GM18508 (cell line): ENCODE measurements at regions not wholly inside any gene's neighbourhood (a gene's known extent, or its start where the extent isn't known, plus 50 kb on each side); places are given as distances from the start of the nearest gene placed in this dataset.

Source experiments
- ATAC-seq: cut with Tn5 transposase; IDR thresholded peaks from one replicate; pipeline ENCODE4 v1.9.1; 2021; ENCODE audit warnings: moderate number of reproducible peaks; ENCODE audit not compliant: insufficient read depth, unreplicated experiment

DNA sequence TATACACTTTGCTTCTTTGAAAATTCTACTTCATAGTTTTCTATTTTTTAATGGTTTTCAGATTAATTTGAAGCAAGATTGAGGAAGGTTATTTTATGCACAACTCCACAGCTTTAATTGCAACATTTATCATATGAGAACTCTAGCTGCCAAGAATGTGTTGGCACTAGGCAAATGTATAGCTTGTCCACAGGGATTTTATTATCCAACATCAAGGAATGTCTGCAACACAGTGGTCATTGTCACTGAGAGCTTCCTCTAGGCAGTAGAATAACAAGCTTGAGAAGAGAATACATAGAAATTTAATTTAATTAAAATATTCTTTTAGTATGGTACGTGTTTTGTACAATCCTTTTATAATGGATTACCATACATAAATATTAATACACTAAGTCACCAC, 1600.8 kb downstream of the ARAP2 start:
- ATAC-seq, result no peak

GRCh38 chr4:34644579-34645115, 1599.7 kb downstream of the ARAP2 start:
- no peak for ATAC-seq

GRCh38 chr4:34649716-34650115, 1594.6 kb downstream of the ARAP2 start:
- ATAC-seq, result no peak

DNA sequence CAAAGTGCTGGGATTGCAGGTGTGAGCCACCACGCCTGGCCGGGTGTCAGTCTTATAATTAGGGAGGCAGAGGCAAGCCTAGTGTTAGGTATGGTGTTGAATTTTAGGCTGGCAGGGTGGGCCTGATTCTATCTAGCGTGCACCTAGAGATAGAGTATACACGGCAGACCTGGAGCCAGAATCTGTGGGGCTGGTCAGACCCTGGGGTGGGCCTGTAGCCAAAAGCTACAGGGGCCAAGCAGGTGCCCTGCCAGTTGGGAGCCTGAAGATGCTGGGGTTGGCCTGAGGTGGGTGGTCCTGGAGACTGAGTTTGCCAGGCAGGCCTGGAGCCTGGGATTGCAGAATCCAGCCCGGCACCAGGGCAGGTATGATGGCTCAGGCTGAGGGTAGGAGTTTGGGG, 1580.3 kb downstream of the ARAP2 start:
- ATAC-seq, result no peak

DNA sequence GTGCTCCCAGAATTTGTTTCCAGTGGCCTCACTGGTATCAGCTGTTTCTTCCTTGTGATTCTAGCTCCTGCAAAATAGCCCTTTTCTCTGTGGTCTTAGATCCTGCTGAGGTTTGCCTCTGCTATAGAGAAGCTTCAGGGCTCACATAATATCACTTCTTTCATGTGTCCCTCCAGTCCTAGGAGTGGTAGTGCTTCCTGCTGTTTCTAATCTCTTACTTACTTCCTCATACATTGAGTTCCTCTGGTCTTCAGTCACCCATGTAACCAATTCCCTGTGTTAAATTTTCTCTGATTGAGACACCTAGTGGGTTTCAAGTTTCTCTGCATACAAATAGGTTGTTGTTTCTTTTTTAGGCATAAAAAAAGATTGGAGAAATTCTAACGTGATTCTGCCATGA, 1567.9 kb downstream of the ARAP2 start:
- no peak for ATAC-seq

- ATAC-seq, result no peak
Observed at GRCh38 chr4:34678431-34678830, 1565.9 kb downstream of the ARAP2 start.

DNA sequence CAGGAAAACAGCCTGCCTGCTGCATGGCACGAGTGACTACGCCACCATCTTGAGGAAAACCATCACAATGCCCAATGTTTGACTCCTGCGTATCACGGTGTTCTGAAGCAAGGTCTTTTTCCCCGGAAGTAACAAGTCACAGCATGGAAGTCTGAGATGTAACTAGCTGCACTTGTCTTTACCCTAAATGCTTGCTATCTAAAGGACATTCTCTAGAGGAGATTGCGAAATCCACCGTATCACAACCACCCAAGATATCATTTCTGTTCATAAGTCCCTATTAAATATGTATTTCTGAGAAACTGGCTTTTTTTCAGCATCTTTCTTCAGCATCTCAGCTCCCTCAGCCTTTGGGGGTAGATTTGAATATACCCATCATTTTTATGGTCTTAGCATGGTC, 1565.1 kb downstream of the ARAP2 start:
- no peak for ATAC-seq

DNA sequence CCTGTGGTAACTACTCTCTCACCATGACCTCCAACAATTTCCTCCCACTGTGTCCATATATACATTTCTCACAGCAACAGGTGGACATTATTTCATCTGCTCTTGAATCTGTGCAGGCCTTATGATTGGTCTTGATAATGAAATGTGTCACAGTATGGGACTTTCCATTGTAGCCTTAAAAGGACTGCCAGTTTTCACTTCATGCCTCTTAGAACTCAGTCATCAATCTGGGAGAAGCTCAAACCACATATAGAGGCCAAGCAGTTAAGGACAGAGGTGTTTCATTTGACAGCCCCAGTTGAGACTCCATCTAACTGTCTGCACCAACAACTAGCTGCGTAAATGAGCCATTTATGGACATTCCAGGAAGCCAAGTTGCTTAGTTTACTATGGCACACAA, 1534.8 kb downstream of the ARAP2 start:
- no peak for ATAC-seq

GRCh38 chr4:34718576-34719245, 1525.6 kb downstream of the ARAP2 start:
- no peak for ATAC-seq

DNA sequence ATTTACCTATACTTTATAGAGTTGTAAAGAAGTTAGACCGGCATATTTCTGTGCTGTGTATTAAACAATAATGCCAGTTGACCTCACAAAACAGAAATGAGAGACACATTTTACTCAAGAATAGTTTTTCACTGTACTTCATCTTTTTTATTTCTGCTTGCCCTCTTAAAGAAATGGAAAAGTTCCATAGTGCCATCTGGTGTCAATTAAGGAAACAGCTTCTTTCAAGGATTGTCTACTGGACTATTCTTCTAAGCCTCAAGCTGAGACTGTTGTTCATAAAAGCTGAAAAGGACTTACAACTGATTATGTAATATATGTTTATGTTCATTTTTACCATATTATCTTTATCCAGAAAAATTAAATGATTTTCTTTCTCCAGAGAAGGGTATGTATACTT, 1523.7 kb downstream of the ARAP2 start:
- no peak for ATAC-seq

GRCh38 chr4:34721835-34722234, 1522.5 kb downstream of the ARAP2 start:
- ATAC-seq, result no peak

GRCh38 chr4:34723605-34724004, 1520.7 kb downstream of the ARAP2 start:
- no peak for ATAC-seq

- no peak for ATAC-seq
Observed at GRCh38 chr4:34724491-34724890, 1519.8 kb downstream of the ARAP2 start.

GRCh38 chr4:34731070-34731469, 1513.2 kb downstream of the ARAP2 start:
- ATAC-seq, result no peak

DNA sequence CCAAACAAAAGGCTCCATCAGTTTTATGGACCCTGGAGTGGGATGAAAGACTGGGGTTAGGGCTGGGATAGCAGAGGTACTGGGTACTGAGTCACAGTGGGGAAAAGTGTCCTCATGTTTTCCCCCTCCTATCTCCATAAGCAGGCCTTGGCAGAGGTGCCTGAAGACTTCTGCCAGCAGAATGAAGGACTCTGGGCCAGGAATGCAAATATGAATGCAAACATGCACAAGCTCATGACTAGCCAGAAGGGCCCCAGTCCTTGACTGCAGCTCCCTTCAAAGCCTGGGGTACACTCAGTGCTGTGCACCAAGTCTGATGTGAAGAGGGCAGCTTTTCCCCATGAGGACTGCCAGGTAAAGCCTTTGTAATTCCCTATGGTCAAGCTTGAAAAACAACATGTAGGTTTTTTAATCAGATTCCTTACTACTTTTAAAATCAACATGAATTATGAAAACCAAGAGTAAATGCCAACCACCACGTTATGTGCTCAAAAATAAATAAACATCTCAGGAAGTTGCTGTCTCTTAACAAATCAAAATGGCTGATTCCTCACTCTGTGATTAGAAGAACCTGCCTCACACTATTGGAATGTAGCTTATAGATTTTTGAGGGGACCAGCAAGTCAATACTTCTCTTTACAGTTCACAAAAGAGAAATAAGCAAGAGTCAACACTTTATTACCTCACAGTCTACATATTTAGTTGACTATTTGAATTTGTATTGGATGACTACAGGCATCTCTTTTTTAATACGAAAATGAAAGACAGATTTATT, 1512.0 kb downstream of the ARAP2 start:
- no peak for ATAC-seq

DNA sequence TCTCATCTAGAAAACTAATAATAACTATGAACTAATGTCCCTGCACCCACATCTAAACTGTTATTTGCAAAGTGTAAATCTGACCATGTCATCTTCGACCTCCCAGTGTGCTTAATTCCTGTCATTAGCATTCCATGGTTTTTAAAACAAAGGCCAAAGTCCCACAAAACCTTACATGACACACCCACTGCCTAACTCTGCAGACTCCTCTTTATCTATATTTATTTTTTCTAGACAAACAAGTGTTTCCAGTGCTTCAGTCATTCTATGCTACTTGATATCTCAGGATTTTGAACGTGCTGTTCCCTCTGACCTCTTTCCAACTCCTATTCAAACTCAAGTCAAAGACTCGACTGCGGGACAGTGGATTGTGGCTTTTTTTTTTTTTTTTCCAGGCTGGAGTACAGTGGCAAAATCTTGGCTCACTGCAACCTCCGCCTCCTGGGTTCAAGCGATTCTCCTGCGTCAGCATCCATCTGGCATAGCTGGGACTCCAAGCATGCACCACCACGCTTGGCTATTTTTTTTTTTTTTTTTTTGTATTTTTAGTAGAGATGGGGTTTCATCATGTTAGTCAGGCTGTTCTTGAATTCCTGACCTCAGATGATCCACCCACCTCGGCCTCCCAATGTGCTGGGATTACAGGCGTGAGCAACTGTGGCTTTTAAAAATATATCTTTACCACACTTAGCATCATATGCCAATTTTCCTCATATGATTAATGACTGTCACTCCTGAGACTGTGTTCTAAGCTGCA, 1511.0 kb downstream of the ARAP2 start:
- ATAC-seq, result no peak

DNA sequence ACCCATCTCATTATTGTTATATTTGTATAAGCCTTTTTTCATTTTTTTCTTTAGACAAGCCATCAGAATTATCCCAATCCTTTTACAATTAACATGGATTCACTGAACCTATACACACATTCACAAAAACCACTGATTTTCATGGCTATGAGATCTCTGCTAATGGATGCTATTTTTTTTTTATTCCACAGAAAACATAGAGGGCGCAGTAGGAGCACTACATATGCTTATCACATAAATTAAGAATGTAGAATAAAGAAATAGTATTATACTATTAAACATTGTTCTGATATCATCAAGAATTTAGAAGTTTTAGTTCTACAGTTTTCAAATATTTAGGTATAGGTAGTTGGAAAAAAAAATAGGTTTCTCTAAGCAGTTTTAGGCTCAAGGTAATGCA, 1477.4 kb downstream of the ARAP2 start:
- ATAC-seq, result no peak

GRCh38 chr4:34767407-34767806, 1476.9 kb downstream of the ARAP2 start:
- no peak for ATAC-seq

- ATAC-seq, result no peak
Observed at GRCh38 chr4:34771632-34772031, 1472.7 kb downstream of the ARAP2 start.

- ATAC-seq, result no peak
Observed at GRCh38 chr4:34790131-34790530, 1454.2 kb downstream of the ARAP2 start.

GRCh38 chr4:34791209-34791608, 1453.1 kb downstream of the ARAP2 start:
- ATAC-seq, result no peak
